H9 (cell line): ENCODE measurements at regions not wholly inside any gene's neighbourhood (a gene's known extent, or its start where the extent isn't known, plus 50 kb on each side); places are given as distances from the start of the nearest gene placed in this dataset.

Experiments
- DNase-seq: peaks from one replicate; pipeline ENCODE4 v3.0.0-alpha.2; 2017
- H2AFZ ChIP-seq: one replicate; pipeline ENCODE4 v1.6.1; 2013; ENCODE audit warnings: mild to moderate bottlenecking, low read length, control low read depth, moderate library complexity
- H2AK5ac ChIP-seq: 2 replicates; pipeline ENCODE4 v1.6.1; 2013; ENCODE audit warnings: low read length, control low read depth, mixed read lengths; ENCODE audit not compliant: insufficient read length
- H2BK120ac ChIP-seq: one replicate; pipeline ENCODE4 v1.6.1; 2013; ENCODE audit warnings: low read depth, mild to moderate bottlenecking, low read length, control low read depth, inconsistent platforms; ENCODE audit not compliant: poor library complexity, severe bottlenecking
- H2BK12ac ChIP-seq: 2 replicates; pipeline ENCODE4 v1.6.1; 2013; ENCODE audit warnings: low read length, control low read depth, mixed read lengths, low read depth; ENCODE audit not compliant: insufficient read length
- H2BK15ac ChIP-seq: 2 replicates; pipeline ENCODE4 v1.6.1; 2013; ENCODE audit warnings: low read depth, low read length, control low read depth
- H2BK20ac ChIP-seq: one replicate; pipeline ENCODE4 v1.6.1; 2013; ENCODE audit warnings: low read depth, mild to moderate bottlenecking, low read length, control low read depth, inconsistent platforms; ENCODE audit not compliant: poor library complexity, severe bottlenecking
- H2BK5ac ChIP-seq: 2 replicates; pipeline ENCODE4 v1.6.1; 2013; ENCODE audit warnings: low read length, control low read depth, mixed read lengths; ENCODE audit not compliant: insufficient read length
- H3K14ac ChIP-seq: 2 replicates; pipeline ENCODE4 v1.6.1; 2013; ENCODE audit warnings: low read length, control low read depth; ENCODE audit not compliant: insufficient read depth
- H3K18ac ChIP-seq: 2 replicates; pipeline ENCODE4 v1.6.1; 2013; ENCODE audit warnings: low read depth, mild to moderate bottlenecking, mixed read lengths, low read length, control low read depth; ENCODE audit not compliant: insufficient read length
- H3K23ac ChIP-seq: 2 replicates; pipeline ENCODE4 v1.6.1; 2013; ENCODE audit warnings: low read length, control low read depth, mixed read lengths, low read depth; ENCODE audit not compliant: insufficient read length
- H3K23me2 ChIP-seq: 2 replicates; pipeline ENCODE4 v1.6.1; 2013; ENCODE audit warnings: low read depth, mild to moderate bottlenecking, mixed read lengths, low read length, control low read depth; ENCODE audit not compliant: insufficient read length, poor library complexity, severe bottlenecking
- H3K27ac ChIP-seq: 2 replicates; pipeline ENCODE4 v1.5.1; 2013; ENCODE audit warnings: low read length, control low read depth, mixed read lengths, low read depth; ENCODE audit not compliant: insufficient read length
- H3K27me3 ChIP-seq: 2 replicates; pipeline ENCODE4 v1.6.1; 2013; ENCODE audit warnings: low read length, control low read depth, inconsistent platforms; ENCODE audit not compliant: insufficient read depth
- H3K4ac ChIP-seq: 2 replicates; pipeline ENCODE4 v1.6.1; 2013; ENCODE audit warnings: low read depth, mild to moderate bottlenecking, control low read depth, inconsistent platforms, low read length, moderate library complexity
- H3K4me1 ChIP-seq: 2 replicates; pipeline ENCODE4 v1.6.1; 2013; ENCODE audit warnings: low read length, control low read depth, inconsistent platforms; ENCODE audit not compliant: insufficient read depth
- H3K4me2 ChIP-seq: 2 replicates; pipeline ENCODE4 v1.6.1; 2013; ENCODE audit warnings: low read length, control low read depth, mixed read lengths; ENCODE audit not compliant: insufficient read length, insufficient read depth
- H3K56ac ChIP-seq: 2 replicates; pipeline ENCODE4 v1.6.1; 2013; ENCODE audit warnings: low read depth, mild to moderate bottlenecking, mixed read lengths, low read length, control low read depth; ENCODE audit not compliant: insufficient read length
- H3K79me1 ChIP-seq: 2 replicates; pipeline ENCODE4 v1.6.1; 2013; ENCODE audit warnings: low read depth, mild to moderate bottlenecking, moderate library complexity, low read length, control low read depth, inconsistent platforms; ENCODE audit not compliant: insufficient read depth, poor library complexity, severe bottlenecking
- H3K79me2 ChIP-seq: 2 replicates; pipeline ENCODE4 v1.6.1; 2013; ENCODE audit warnings: low read length, control low read depth, inconsistent platforms; ENCODE audit not compliant: insufficient read depth
- H3K9ac ChIP-seq: 2 replicates; pipeline ENCODE4 v1.6.1; 2013; ENCODE audit warnings: low read length, control low read depth, mixed read lengths; ENCODE audit not compliant: insufficient read length; ENCODE audit errors: extremely low read depth
- H3K9me3 ChIP-seq: one replicate; pipeline ENCODE4 v1.6.1; 2013; ENCODE audit warnings: low read depth, low read length, inconsistent platforms; ENCODE audit not compliant: control insufficient read depth
- H3T11ph ChIP-seq: one replicate; pipeline ENCODE4 v1.6.1; 2013; ENCODE audit warnings: mild to moderate bottlenecking, low read length, control low read depth, inconsistent platforms
- H4K20me1 ChIP-seq: one replicate; pipeline ENCODE4 v1.6.1; 2013; ENCODE audit not compliant: control insufficient read depth, insufficient read length, insufficient read depth
- H4K5ac ChIP-seq: 2 replicates; pipeline ENCODE4 v1.6.1; 2013; ENCODE audit warnings: low read depth, mild to moderate bottlenecking, mixed read lengths, low read length, control low read depth; ENCODE audit not compliant: insufficient read length
- H4K8ac ChIP-seq: replicated peaks from 2 replicates; pipeline ENCODE4 v1.6.1; 2013; ENCODE audit warnings: low read length, control low read depth, mixed read lengths, low read depth; ENCODE audit not compliant: insufficient read length
- H4K91ac ChIP-seq: 2 replicates; pipeline ENCODE4 v1.6.1; 2013; ENCODE audit warnings: low read depth, mild to moderate bottlenecking, moderate library complexity, mixed read lengths, low read length, control low read depth; ENCODE audit not compliant: insufficient read length
- H3K27ac Mint-ChIP-seq, 3 experiments: 2 replicates in 2 of 3; 3 replicates in 1 of 3; pipeline ENCODE4 v1.8.0; 2020 to 2021; ENCODE audit warnings: mixed read lengths in 3 of 3, mild to moderate bottlenecking in 1 of 3, moderate library complexity in 1 of 3
- H3K27me3 Mint-ChIP-seq: 2 replicates; pipeline ENCODE4 v1.8.0; 2021; ENCODE audit warnings: low read depth, mild to moderate bottlenecking, moderate library complexity, mixed read lengths
- H3K36me3 Mint-ChIP-seq, 3 experiments: 2 replicates in 2 of 3; 3 replicates in 1 of 3; pipeline ENCODE4 v1.8.0; 2020 to 2021; ENCODE audit warnings: low read depth in 3 of 3, mixed read lengths in 3 of 3; ENCODE audit not compliant: insufficient read depth in 1 of 3
- H3K4me1 Mint-ChIP-seq, 2 experiments: 2 replicates each; pipeline ENCODE4 v1.8.0; 2020; ENCODE audit warnings: mixed read lengths in 2 of 2
- H3K4me3 Mint-ChIP-seq, 2 experiments: 2 replicates in 1 of 2; 3 replicates in 1 of 2; pipeline ENCODE4 v1.8.0; 2020 to 2021; ENCODE audit warnings: mild to moderate bottlenecking in 2 of 2, mixed read lengths in 2 of 2, moderate library complexity in 1 of 2
- H3K9me3 Mint-ChIP-seq, 2 experiments: 2 replicates in 1 of 2; 3 replicates in 1 of 2; pipeline ENCODE4 v1.8.0; 2020; ENCODE audit warnings: mild to moderate bottlenecking in 2 of 2, mixed read lengths in 2 of 2, moderate library complexity in 1 of 2
- CTCF ChIP-seq: fragments of 200-600 bp; sonication (generic); conservative IDR thresholded peaks from 3 replicates; pipeline ENCODE4 v1.8.0; 2021; ENCODE audit warnings: antibody characterized with exemption, mild to moderate bottlenecking
- WGBS: extraction: QIAGEN DNeasy Blood & Tissue Kit; methylation state at CpG from one replicate; pipeline ENCODE4 v1.1.7; 2013; ENCODE audit warnings: missing lambda C conversion rate, low lambda C conversion rate, mixed read lengths; ENCODE audit not compliant: insufficient read length; ENCODE audit errors: extremely low coverage; 5-methylcytosine and 5-hydroxymethylcytosine counted together

DNA sequence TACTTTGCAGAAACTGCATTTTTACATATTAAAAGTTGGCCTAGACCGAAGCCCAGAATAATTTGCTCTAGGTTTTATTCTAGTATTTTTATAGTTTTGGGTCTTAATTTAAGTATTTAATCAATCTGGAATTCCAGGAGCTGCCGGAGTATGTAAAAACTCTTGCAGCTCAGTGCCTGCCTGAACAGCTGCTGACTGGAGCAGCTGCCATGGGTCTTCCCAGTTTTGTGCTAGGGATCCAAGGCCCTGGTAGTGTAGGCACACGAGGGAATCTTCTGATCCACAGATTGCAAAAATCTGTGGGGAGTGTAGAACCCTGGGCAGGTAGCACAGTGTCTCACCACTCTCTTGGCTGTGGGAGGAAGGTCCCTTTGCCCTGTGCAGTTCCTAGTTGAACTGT is 87.0 kb upstream of the HS3ST3A1 start:
- Histone ChIP-seq H2AK5ac (no peak overlapping the region), H3K14ac (no peak overlapping the region), H3K4ac (no peak overlapping the region), H2BK5ac (no peak overlapping the region), H3K18ac (no peak overlapping the region), H2BK120ac (no peak overlapping the region), H2BK20ac (no peak overlapping the region), H3K4me1 (no peaks in the 10 kb centered on the region), H3K4me2 (no peak overlapping the region), H3K27me3 (no peaks in the 10 kb centered on the region), H3K79me2 (no peaks in the 10 kb centered on the region), H2BK12ac (no peak overlapping the region), H3T11ph (no peak overlapping the region), H3K9me3 (no peaks in the 10 kb centered on the region), H3K23me2 (no peaks in the 10 kb centered on the region), H4K91ac (no peak overlapping the region), H4K8ac (no peak overlapping the region), H4K20me1 (no peaks in the 10 kb centered on the region), H4K5ac (no peak overlapping the region), H2AFZ (no peak overlapping the region), H3K9ac (no peak overlapping the region), H3K79me1 (no peaks in the 10 kb centered on the region), H3K27ac (no peak overlapping the region), H2BK15ac (no peak overlapping the region), H3K56ac (no peak overlapping the region), H3K23ac (no peak overlapping the region)
- no peaks in the 10 kb centered on the region for H3K27me3 Mint-ChIP-seq
- no peak overlapping the region for H3K27ac Mint-ChIP-seq
- H3K4me3 Mint-ChIP-seq = no peak overlapping the region
- no peak for DNase-seq
- WGBS = no CpG with 5 or more reads among the region's 3 CpGs
- no peaks in the 10 kb centered on the region for H3K36me3 Mint-ChIP-seq
- H3K9me3 Mint-ChIP-seq = peaks cover 0 to 3% of the 10 kb centered on the region in 2 experiments; a peak in 1 of 5 replicates
- 0 out of 4 replicates have a peak, but pooled peaks cover 0 to 3% of the 10 kb centered on the region in 2 experiments for H3K4me1 Mint-ChIP-seq
- TF ChIP-seq CTCF = no peak
